ENCODE measurements at regions not wholly inside any gene's neighbourhood (a gene's known extent, or its start where the extent isn't known, plus 50 kb on each side); places are given as distances from the start of the nearest gene placed in this dataset.
A peak's percentile ranks its signal among the peaks of the same experiment; 100 is the strongest.

DNA sequence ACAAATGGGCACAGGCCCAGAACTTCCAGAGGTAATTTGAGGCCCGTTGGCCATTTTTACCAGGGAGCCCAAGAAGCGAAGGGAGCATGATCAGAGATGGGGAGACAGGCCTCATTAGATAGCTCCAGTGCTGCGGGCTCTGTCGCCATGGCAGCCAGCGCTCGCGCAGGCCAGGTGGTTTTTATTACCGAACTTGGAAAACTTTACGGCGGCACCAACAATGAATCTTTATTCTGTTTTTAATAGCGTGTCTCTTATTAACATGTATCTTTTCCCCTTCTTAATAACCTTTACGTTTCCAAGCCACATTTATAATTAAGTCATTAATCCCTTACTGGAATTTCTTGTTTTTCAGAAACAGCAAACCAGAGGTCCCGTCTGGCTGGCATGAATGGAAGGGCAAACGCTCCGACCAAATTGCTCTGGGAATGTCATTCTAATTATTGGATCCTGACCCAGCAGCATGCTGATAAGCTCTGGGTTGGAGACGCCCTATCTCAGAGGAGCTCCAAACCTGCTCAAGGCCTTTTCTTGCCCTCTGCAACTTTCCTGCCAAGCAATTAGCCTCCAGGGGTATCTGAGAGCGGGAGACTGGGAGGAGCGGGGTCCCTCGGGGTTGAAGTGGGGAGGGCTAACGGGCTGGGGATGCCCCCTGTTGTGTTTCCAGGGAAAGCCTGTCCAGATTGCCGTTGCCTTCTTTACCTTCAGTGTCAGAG is 256.4 kb downstream of the TLE3 start (continued):
- TF ChIP-seq EZH2phosphoT487 (IDR thresholded peaks at IDR 0.05; ENCODE audit: borderline replicate concordance, low read depth) (no peak), MXI1 (IDR thresholded peaks at IDR 0.05; ENCODE audit: low read depth, low read length) (peak; percentile 48; the same call in 1 of the 2 replicates), POLR2AphosphoS5 (IDR thresholded peaks at IDR 0.05; ENCODE audit: low read depth, low read length) (no peak), RCOR1 (IDR thresholded peaks at IDR 0.05; ENCODE audit: low read length) (peak; percentile 48; the same call in 1 of the 2 replicates), YY1 (IDR thresholded peaks at IDR 0.05; ENCODE audit: low read depth) (no peak)
- TF ChIP-seq, protein P1, sequence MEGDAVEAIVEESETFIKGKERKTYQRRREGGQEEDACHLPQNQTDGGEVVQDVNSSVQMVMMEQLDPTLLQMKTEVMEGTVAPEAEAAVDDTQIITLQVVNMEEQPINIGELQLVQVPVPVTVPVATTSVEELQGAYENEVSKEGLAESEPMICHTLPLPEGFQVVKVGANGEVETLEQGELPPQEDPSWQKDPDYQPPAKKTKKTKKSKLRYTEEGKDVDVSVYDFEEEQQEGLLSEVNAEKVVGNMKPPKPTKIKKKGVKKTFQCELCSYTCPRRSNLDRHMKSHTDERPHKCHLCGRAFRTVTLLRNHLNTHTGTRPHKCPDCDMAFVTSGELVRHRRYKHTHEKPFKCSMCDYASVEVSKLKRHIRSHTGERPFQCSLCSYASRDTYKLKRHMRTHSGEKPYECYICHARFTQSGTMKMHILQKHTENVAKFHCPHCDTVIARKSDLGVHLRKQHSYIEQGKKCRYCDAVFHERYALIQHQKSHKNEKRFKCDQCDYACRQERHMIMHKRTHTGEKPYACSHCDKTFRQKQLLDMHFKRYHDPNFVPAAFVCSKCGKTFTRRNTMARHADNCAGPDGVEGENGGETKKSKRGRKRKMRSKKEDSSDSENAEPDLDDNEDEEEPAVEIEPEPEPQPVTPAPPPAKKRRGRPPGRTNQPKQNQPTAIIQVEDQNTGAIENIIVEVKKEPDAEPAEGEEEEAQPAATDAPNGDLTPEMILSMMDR (IDR thresholded peaks at IDR 0.05): no peak
- TF ChIP-seq, protein P2, sequence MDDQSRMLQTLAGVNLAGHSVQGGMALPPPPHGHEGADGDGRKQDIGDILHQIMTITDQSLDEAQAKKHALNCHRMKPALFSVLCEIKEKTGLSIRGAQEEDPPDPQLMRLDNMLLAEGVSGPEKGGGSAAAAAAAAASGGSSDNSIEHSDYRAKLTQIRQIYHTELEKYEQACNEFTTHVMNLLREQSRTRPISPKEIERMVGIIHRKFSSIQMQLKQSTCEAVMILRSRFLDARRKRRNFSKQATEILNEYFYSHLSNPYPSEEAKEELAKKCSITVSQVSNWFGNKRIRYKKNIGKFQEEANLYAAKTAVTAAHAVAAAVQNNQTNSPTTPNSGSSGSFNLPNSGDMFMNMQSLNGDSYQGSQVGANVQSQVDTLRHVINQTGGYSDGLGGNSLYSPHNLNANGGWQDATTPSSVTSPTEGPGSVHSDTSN (IDR thresholded peaks at IDR 0.05): no peak

DNA sequence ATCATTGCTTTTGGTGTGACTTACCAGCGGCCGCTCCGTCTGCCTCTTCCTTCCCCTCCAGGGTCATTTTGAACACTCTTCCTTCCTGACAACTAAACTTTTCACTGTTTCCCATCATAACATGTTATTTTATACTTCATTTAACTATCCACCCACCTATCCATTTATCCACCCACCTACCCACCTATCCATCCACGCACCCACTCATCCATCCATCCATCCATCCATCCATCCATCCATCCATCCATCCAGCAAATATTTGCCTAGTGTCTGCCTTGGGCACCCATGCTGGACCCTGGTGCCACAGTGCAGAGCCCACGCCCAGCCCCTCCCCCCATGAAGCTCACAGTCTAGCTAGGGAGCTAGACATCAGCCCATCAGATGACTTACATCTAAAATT is 254.9 kb downstream of the TLE3 start:
- peaks cover 0 to 28% of the 10 kb centered on the region in 2 experiments; a peak in 2 of 4 replicates for H3K4me1 ChIP-seq (ENCODE audit: control insufficient read depth in 1 of 2, insufficient read depth in 2 of 2, low read depth in 1 of 2, low read length in 1 of 2)
- WGBS (ENCODE audit: low lambda C conversion rate): 84% methylated on average over 5 of the region's 5 CpGs
- H4K20me1 ChIP-seq (ENCODE audit: insufficient read depth): no peaks in the 10 kb centered on the region
- no peak overlapping the region for H3K9ac ChIP-seq
- H3K4me2 ChIP-seq: no peak overlapping the region
- no peaks in the 10 kb centered on the region for H3K79me2 ChIP-seq (ENCODE audit: insufficient read depth)
- no peak overlapping the region for H3K4me3 ChIP-seq (ENCODE audit: low read depth in 2 of 2, low read length in 1 of 2)
- no peaks in the 10 kb centered on the region for H3F3A ChIP-seq (replicated peaks; ENCODE audit: insufficient read depth)
- H3K9me3 ChIP-seq: no peaks in the 10 kb centered on the region
- no peak overlapping the region for H2AFZ ChIP-seq (ENCODE audit: low read depth)
- POLR2A ChIA-PET: no interaction called here
- H3K36me3 ChIP-seq (replicated peaks in 1 of 2; ENCODE audit: control insufficient read depth in 1 of 2, insufficient read depth in 2 of 2, low read length in 1 of 2): no peaks in the 10 kb centered on the region
- no peak for DNase-seq
- H3K27me3 ChIP-seq (ENCODE audit: insufficient read depth): no peaks in the 10 kb centered on the region; the same call in 1 of the 2 replicates
- CTCF ChIA-PET: interaction anchor here (0.8 to 1.0 kb wide), 2 partner anchors 15 to 645 kb away, joined by 3 to 4 read pairs; no protein-coding TSS in a partner anchor
- no peaks in the 10 kb centered on the region for H3K9me2 ChIP-seq
- H3K27ac ChIP-seq (ENCODE audit: low read depth in 2 of 2, low read length in 1 of 2): no peak overlapping the region
- TF ChIP-seq, protein P3, sequence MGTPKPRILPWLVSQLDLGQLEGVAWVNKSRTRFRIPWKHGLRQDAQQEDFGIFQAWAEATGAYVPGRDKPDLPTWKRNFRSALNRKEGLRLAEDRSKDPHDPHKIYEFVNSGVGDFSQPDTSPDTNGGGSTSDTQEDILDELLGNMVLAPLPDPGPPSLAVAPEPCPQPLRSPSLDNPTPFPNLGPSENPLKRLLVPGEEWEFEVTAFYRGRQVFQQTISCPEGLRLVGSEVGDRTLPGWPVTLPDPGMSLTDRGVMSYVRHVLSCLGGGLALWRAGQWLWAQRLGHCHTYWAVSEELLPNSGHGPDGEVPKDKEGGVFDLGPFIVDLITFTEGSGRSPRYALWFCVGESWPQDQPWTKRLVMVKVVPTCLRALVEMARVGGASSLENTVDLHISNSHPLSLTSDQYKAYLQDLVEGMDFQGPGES (IDR thresholded peaks at IDR 0.05; ENCODE audit: low read depth, low read length): no peak
- TF ChIP-seq TEAD4 (IDR thresholded peaks at IDR 0.05; ENCODE audit: borderline replicate concordance, insufficient read depth): no peak
- TF ChIP-seq, protein P1 (IDR thresholded peaks at IDR 0.05): no peak
- TF ChIP-seq, protein P4, sequence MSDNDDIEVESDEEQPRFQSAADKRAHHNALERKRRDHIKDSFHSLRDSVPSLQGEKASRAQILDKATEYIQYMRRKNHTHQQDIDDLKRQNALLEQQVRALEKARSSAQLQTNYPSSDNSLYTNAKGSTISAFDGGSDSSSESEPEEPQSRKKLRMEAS (IDR thresholded peaks at IDR 0.05; ENCODE audit: low read depth): no peak
- no peak for TF ChIP-seq MXI1 (IDR thresholded peaks at IDR 0.05; ENCODE audit: low read depth, low read length)
- TF ChIP-seq EZH2phosphoT487 (IDR thresholded peaks at IDR 0.05; ENCODE audit: borderline replicate concordance, low read depth): no peak
- no peak for TF ChIP-seq RXRA (IDR thresholded peaks at IDR 0.05; ENCODE audit: borderline replicate concordance, low read depth)
- TF ChIP-seq EP300 (IDR thresholded peaks at IDR 0.05; ENCODE audit: borderline replicate concordance in 1 of 2, low read depth in 1 of 2, low read length in 1 of 2): no peak
- TF ChIP-seq GABPA (IDR thresholded peaks at IDR 0.05; ENCODE audit: low read depth): no peak
- TF ChIP-seq, protein P5, sequence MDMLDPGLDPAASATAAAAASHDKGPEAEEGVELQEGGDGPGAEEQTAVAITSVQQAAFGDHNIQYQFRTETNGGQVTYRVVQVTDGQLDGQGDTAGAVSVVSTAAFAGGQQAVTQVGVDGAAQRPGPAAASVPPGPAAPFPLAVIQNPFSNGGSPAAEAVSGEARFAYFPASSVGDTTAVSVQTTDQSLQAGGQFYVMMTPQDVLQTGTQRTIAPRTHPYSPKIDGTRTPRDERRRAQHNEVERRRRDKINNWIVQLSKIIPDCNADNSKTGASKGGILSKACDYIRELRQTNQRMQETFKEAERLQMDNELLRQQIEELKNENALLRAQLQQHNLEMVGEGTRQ (IDR thresholded peaks at IDR 0.05; ENCODE audit: borderline replicate concordance, low read depth, low read length): no peak
- no peak for TF ChIP-seq TCF12 (IDR thresholded peaks at IDR 0.05)
- no peak for TF ChIP-seq NFIC (IDR thresholded peaks at IDR 0.05; ENCODE audit: borderline replicate concordance)
- no peak for TF ChIP-seq RAD21 (IDR thresholded peaks at IDR 0.05; ENCODE audit: low read length)

Measured in SK-N-SH (cell line).